IPS DF 4.7 (cell line): ENCODE measurements at regions not wholly inside any gene's neighbourhood (a gene's known extent, or its start where the extent isn't known, plus 50 kb on each side); places are given as distances from the start of the nearest gene placed in this dataset.

Experiments used
- DNase-seq: peaks from one replicate; pipeline ENCODE4 v3.0.0-alpha.2; 2013; ENCODE audit warnings: low spot score; ENCODE audit errors: extremely low read depth

DNA sequence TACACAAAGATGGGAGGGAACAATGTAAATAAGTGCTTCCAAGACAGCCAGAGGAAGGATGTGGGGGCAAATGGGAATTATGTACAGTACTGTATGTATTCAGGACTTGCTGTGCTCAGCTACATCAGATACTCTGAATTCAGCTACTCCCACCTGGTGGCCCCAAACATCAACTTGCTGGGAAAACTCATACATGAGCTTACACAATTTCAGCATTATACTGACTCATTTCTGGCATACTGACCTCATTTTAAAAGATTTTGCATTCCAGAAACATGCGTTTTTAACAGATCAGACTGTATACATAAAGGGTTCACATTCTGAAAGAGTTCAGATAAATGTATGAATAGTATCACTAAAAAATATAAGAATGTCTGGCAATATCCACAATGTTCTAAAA, 59.7 kb downstream of the GPX5 start:
- DNase-seq: no peak

DNA sequence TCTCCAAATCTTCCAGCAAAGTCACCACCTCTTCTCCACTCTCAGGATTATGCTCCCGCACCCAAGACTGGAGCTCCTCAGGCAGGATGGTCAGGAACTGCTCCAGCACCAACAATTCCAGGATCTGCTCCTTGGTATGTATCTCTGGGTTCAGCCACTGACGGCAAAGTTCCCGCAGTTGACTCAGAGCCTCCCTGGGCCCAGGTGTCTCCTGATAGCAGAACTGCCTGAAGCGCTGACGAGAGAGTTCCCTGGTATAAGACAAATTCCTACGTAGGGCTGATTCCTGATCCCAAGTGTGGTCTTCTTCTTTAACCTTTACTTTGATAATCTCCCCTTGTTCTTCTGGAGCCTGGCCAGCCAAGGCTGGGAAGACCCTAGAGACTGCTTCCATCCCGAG, 60.6 kb downstream of the GPX5 start:
- no peak for DNase-seq

GRCh38 chr6:28586962-28587745, 61.5 kb downstream of the GPX5 start:
- DNase-seq: no peak

- no peak for DNase-seq
Measured at GRCh38 chr6:28587746-28588075, 62.0 kb downstream of the GPX5 start.

DNA sequence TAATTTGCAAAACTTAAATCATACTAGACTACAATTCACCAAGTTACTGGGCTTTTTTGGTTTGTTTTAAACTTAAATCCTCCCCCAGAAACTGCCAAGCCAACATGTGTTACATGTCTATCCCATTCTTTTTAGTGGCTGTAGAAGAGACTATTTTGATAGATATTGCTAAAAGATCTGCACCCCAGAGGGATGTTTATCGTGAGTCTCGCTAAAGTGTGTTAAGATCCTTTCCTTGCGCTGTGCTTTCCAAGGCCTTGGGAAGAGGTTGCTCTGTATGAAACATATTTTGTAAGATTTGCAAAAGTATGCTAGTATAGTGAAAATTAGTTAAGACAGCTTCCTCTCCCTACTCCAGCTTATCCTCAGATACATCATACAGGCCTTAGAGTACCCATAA, 63.0 kb downstream of the GPX5 start:
- DNase-seq: no peak

DNA sequence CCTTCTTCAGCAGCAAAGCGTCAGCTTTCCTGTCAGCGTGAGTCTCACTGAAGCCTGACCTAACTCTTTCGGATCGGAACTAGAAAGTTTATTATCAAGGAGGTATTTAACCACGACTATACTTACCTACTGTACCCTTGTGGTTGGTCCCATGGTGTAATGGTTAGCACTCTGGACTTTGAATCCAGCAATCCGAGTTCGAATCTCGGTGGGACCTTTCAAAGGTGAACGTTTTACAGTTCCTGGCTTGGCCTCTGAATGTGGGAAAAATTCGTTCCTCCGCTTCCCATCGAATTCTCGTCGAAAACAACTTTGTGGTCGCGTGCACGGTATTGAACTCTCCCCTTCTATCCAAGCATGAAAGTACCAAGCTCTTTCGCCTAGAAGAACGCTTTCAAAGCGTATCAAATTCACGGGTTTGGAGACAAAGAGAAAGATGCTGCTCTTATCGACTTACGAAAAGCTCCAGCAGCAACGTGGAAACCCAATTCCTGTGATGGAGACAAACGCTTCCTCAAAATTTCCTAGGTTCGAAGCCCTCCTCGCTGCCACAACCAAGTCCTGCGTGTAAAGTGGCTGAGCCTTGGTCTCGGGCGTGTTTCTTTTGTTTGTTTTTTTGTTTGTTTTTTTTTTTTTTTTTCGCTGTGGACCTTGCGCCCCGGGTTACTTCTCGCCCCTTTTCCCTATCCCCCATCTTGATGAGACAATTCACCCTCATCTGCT, 63.7 kb downstream of the GPX5 start:
- peak; percentile 99 for DNase-seq

DNA sequence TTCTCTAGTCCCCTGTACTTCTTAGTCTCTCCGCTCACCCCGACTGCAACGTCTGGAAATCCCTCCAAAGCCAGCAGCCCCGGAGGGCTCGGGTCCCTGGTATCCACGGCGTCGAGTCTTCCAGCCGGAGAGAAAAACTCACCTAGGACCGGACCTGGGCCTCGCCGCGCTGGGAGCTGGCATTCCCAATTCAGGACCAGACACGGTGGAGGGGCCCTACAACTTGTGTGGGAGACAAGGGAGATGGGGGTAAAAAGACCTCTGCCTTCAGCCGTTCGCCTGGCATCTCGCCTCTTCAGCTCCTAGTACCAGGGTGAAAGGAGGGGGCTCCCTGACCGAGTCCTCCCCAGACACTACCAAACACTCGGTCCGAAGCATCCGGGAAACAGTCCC, 64.3 kb downstream of the GPX5 start:
- DNase-seq: no peak

- no peak for DNase-seq
Measured at GRCh38 chr6:28597217-28597835, 71.6 kb downstream of the GPX5 start.

DNA sequence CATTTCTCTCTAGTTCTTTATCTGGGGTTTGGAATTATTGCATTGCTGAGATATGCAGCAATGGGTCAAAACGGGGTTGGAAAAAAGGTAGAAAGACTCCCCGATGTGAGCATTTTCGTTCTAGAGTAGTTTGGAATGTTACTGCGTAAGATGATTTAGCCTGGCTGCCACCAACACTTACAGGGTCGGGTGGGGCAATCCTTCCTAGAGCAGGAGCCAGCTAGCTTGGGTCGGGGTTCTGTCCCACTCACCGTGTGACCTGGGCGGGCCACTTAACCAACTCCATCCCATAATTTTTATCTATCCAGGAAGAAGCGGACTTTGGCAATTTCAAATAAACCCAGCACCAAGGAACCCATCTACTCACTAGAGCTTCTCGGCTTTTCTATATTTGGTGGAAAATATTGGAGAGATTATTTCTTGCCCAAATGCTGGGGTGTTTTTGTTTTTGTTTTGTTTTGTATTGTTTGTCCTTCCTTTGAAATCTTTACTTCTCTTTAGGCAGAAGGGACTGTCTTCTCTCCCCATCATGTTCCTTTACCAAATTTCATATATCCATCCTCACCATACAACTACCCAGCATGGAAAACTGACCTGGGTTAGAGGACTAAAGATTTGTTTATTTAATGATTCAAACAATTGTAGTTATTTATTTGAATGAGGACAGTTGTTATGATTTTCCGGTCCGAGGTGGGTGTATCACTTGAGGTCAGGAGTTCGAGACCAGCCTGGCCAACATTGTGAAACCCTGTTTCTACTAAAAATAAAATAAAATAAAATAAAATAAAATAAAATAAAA, 72.4 kb downstream of the GPX5 start:
- DNase-seq: no peak

GRCh38 chr6:28598757-28599686, 73.3 kb downstream of the GPX5 start:
- DNase-seq: no peak

- DNase-seq: no peak
Measured at GRCh38 chr6:28600245-28600644, 74.6 kb downstream of the GPX5 start.

DNA sequence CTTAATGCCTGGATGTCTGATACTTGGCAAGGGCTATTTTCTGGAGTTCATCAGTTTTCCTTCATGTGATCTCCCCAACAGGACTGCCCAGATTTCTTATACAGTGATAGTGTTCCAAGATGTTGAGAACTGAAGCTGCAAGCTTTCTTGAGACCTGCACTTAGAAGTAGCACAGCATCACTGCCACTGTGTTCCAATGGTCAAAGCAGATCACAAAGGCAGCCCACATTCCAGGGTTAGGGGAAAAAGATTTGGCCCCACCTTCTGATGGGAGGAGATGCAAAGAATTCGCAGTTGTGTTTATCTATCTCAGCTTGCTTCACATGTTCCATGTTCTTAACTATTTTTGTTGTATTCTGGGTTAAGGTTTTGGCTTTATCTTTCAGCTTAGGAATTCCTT, 78.2 kb downstream of the GPX5 start:
- no peak for DNase-seq

DNA sequence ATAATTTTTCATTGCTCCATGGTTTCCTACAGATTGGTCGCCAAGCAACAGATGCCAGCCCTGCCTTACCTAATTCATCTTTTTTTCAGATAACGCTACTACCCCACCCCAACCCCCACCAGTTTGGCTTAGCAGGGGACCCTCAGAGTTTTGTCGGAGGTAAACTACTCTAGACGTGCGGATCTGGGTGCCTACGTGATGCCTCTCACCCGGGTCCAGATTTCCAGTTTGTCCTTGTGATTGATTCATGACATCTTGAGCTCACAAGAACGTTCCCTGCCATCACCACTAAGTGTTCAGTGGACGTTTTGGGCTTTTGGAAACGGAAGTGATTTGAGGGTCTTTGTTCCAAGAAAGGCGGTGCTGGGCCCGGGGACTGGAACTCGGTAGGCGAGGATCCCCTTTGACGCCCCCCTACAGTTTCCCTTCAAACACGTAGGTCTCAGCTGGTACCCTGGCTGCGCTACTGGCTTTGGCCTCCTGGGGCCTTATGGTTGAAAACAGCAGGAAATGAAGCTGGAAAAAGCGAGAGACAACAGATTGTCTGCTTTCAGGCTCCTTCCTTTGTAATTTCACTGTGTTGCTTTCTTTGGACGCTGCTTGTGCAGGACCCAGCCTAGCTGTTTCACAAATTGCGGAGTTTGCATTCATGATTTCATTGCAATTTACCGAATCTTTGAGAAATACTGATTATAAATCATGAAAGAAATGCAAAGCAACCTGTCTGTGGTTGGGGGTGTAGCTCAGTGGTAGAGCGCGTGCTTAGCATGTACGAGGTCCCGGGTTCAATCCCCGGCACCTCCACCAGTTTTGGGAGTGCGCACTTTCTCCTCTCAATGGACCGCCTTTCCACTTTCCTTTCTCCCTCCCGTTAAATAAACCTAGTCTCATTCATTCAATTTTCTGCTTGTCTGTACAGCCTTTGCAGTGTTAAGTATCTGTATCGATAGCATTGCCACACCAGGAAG, 81.0 kb downstream of the GPX5 start:
- no peak for DNase-seq

GRCh38 chr6:28607990-28608389, 82.3 kb downstream of the GPX5 start:
- no peak for DNase-seq

- no peak for DNase-seq
Measured at GRCh38 chr6:28609672-28610071, 84.0 kb downstream of the GPX5 start.

- DNase-seq: no peak
Measured at GRCh38 chr6:28615616-28615954, 89.9 kb downstream of the GPX5 start.

DNA sequence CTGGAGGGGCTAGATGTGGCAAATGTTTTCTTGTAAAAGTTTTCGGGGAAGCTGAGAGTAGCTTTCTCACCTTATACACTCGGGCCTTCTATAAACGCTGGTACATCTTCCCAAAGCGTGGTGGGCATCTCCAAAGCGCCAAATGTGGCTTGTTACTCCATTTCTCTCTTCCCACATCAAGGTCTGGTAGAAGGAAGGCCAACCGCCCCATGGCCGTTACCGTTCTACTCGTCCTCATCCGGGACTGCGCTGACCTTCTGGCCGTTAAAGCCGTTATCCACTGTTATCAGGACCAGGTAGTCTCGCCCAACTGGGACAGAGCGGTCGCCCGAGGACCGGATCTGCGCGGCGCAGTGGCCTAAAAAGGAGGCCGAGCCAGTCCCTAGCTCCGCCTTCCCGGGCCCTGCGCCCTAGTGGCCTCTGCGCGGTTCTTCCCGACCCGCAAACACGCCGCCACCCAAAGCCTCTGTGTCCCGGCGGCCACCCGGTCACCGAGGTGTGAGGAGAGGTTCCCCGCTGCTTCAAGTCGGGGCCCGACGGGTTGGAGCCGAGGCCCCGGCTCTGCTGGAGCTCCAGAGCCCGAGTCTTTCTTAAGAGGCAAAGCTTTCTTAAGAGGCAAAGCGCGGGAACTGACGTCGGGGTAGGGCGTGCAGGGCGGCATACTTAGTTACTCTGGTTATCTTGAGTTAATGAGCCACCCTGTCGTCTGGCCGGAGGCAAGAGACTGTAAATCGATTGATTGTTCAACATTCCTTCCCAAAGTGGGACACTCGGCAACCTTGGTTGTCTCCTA, 90.5 kb downstream of the GPX5 start:
- no peak for DNase-seq

DNA sequence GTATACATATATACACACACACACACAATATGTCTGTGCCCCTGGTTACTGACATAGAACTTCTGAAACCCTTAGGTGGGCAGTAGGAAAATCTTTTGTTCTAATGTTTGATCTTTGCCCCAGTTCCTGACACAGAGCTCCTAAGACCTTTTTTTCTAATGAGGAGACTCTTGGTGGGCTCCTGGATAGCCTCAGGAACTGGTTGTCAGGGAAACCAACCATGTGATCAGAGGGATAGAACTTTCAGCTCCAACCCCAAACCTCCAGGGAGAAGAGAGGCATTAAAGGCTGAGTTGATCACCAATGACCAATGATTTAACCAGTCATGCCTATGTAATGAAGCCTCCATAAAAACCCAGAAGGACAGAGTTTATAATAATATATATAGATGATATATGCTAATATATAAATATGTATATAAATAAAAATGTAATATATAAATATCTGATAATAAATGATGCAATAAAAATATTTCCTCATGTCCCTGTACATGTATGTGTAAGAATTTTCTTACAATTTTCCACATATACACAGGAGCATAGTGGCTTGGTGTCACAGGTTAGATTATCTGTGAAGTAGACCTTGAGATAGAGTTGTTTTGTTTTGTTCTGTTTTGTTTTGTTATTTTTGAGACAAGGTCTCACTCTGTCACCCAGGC, 93.3 kb downstream of the GPX5 start:
- no peak for DNase-seq
